ENCODE measurements at regions not wholly inside any gene's neighbourhood (a gene's known extent, or its start where the extent isn't known, plus 50 kb on each side); places are given as distances from the start of the nearest gene placed in this dataset.

DNA sequence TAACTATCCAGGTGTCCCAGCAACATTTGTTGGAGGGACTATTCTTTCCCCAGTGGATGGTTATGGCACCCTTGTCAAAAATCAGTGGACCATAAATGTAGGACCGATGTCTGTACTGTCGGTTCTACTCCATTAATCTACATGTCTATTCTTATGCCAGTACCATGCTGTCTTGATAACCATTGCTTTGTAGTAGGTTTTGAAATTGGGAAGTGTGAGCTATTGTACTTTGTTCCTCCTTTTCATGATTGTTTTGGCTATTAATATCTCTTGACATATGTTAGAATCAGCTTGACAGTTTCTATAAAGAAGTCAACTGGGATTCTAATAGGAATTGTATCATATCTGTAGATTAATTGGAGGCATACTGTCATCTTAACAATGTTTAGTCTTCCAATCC, 112.7 kb downstream of the HNRNPD start:
- H3K9ac ChIP-seq (ENCODE audit: low read length): no peak overlapping the region
- H3K4me2 ChIP-seq (ENCODE audit: low read length, poor library complexity, severe bottlenecking): no peak overlapping the region
- peaks cover 0 to 3% of the 10 kb centered on the region in 2 experiments for H3K27me3 ChIP-seq (ENCODE audit: control insufficient read depth in 1 of 2, insufficient read depth in 1 of 2, low read length in 2 of 2)
- H2BK5ac ChIP-seq (ENCODE audit: low read depth, low read length, poor library complexity, severe bottlenecking): no peak overlapping the region
- H3K4ac ChIP-seq (ENCODE audit: low read depth in 1 of 2, low read length in 2 of 2): no peak overlapping the region
- WGBS: no CpG with 5 or more reads among the region's 2 CpGs
- no peak overlapping the region for H2BK120ac ChIP-seq (ENCODE audit: low read depth, low read length)
- no peak overlapping the region for H3K23ac ChIP-seq (ENCODE audit: low read length in 2 of 2)
- no peaks in the 10 kb centered on the region for H3K4me1 ChIP-seq (ENCODE audit: control insufficient read depth, insufficient read depth, low read depth, low read length)
- no peak overlapping the region for H3K14ac ChIP-seq (ENCODE audit: low read length in 2 of 2)
- no peak overlapping the region for H3K27ac ChIP-seq (ENCODE audit: low read length, poor library complexity, severe bottlenecking)
- no peak for DNase-seq
- no peak overlapping the region for H2BK15ac ChIP-seq (ENCODE audit: low read depth, poor library complexity, severe bottlenecking)
- no peaks in the 10 kb centered on the region for H3K36me3 ChIP-seq (ENCODE audit: control insufficient read depth in 1 of 2, insufficient read depth in 2 of 2, low read depth in 1 of 2, low read length in 2 of 2)
- no peak overlapping the region for H2AFZ ChIP-seq (ENCODE audit: low read depth, low read length)
- no peaks in the 10 kb centered on the region for H3K79me1 ChIP-seq (replicated peaks; ENCODE audit: low read length, poor library complexity, severe bottlenecking)
- H2BK12ac ChIP-seq (ENCODE audit: low read length in 2 of 2): no peak overlapping the region
- no peaks in the 10 kb centered on the region for H3K9me3 ChIP-seq (ENCODE audit: control insufficient read depth, low read length)
- H3K18ac ChIP-seq (ENCODE audit: low read depth in 1 of 2, low read length in 2 of 2): no peak overlapping the region
- H3K4me3 ChIP-seq (ENCODE audit: insufficient read depth in 1 of 2, low read depth in 1 of 2, low read length in 2 of 2): no peak overlapping the region
- no peak overlapping the region for H4K8ac ChIP-seq (ENCODE audit: low read length)
- no peak overlapping the region for H4K91ac ChIP-seq (ENCODE audit: low read length)
- H2AK5ac ChIP-seq (ENCODE audit: low read length, severe bottlenecking): no peak overlapping the region

DNA sequence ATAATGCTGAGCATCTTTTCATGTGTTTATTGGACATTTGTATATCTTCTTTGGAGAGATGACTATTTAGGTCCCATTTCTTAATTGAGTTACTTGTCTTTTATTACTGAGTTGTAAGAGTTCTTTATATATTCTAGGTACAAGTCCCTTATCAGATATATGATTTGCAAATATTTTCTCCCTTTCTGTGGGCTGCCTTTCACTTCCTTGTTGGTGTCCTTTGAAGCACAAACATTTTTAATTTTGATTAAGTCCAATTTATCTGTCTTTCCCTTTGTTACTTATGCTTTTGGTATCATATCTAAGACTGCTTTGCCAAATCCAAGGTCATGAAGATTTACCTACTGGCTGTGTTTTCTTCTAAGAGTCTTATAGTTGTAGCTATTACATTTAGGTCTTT, 113.2 kb downstream of the HNRNPD start:
- DNase-seq: no peak
- Histone ChIP-seq H2BK12ac (ENCODE audit: low read length in 2 of 2) (no peak overlapping the region), H3K4ac (ENCODE audit: low read depth in 1 of 2, low read length in 2 of 2) (no peak overlapping the region), H2BK15ac (ENCODE audit: low read depth, poor library complexity, severe bottlenecking) (no peak overlapping the region), H3K79me1 (replicated peaks; ENCODE audit: low read length, poor library complexity, severe bottlenecking) (no peaks in the 10 kb centered on the region), H4K8ac (ENCODE audit: low read length) (no peak overlapping the region), H3K27ac (ENCODE audit: low read length, poor library complexity, severe bottlenecking) (no peak overlapping the region), H3K23ac (ENCODE audit: low read length in 2 of 2) (no peak overlapping the region), H3K4me2 (ENCODE audit: low read length, poor library complexity, severe bottlenecking) (no peak overlapping the region), H4K91ac (ENCODE audit: low read length) (no peak overlapping the region), H2AK5ac (ENCODE audit: low read length, severe bottlenecking) (no peak overlapping the region), H3K27me3 (ENCODE audit: control insufficient read depth in 1 of 2, insufficient read depth in 1 of 2, low read length in 2 of 2) (peaks cover 0 to 3% of the 10 kb centered on the region in 2 experiments), H2AFZ (ENCODE audit: low read depth, low read length) (no peak overlapping the region), H3K18ac (ENCODE audit: low read depth in 1 of 2, low read length in 2 of 2) (no peak overlapping the region), H3K9ac (ENCODE audit: low read length) (no peak overlapping the region), H3K9me3 (ENCODE audit: control insufficient read depth, low read length) (no peaks in the 10 kb centered on the region), H3K36me3 (ENCODE audit: control insufficient read depth in 1 of 2, insufficient read depth in 2 of 2, low read depth in 1 of 2, low read length in 2 of 2) (no peaks in the 10 kb centered on the region), H3K4me1 (ENCODE audit: control insufficient read depth, insufficient read depth, low read depth, low read length) (no peaks in the 10 kb centered on the region), H2BK5ac (ENCODE audit: low read depth, low read length, poor library complexity, severe bottlenecking) (no peak overlapping the region), H3K14ac (ENCODE audit: low read length in 2 of 2) (no peak overlapping the region), H3K4me3 (ENCODE audit: insufficient read depth in 1 of 2, low read depth in 1 of 2, low read length in 2 of 2) (no peak overlapping the region), H2BK120ac (ENCODE audit: low read depth, low read length) (no peak overlapping the region)

DNA sequence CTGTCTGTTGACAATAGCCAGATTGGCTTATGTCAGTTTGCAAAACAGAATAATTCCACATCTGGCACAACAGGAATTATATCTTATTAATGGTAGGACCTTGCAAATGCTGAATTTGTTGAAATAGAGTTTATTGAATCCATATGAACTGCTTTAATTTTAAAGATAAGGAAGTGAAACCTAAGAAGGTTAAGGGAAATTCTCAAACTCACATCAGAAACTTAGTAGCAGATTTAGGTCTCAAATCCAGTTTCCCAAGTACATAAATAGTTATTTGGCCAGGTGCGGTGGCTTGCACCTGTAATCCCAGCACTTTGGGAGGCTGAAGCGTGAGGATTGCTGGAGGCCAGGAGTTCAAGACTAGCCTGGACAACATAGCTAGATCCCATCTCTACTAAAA, 117.1 kb downstream of the HNRNPD start:
- Histone ChIP-seq H3K36me3 (ENCODE audit: control insufficient read depth in 1 of 2, insufficient read depth in 2 of 2, low read depth in 1 of 2, low read length in 2 of 2) (no peaks in the 10 kb centered on the region), H3K27ac (ENCODE audit: low read length, poor library complexity, severe bottlenecking) (no peak overlapping the region), H3K23ac (ENCODE audit: low read length in 2 of 2) (no peak overlapping the region), H4K91ac (ENCODE audit: low read length) (no peak overlapping the region), H2BK5ac (ENCODE audit: low read depth, low read length, poor library complexity, severe bottlenecking) (no peak overlapping the region), H3K4ac (ENCODE audit: low read depth in 1 of 2, low read length in 2 of 2) (no peak overlapping the region), H2BK120ac (ENCODE audit: low read depth, low read length) (no peak overlapping the region), H3K9ac (ENCODE audit: low read length) (no peak overlapping the region), H3K4me1 (ENCODE audit: control insufficient read depth, insufficient read depth, low read depth, low read length) (no peaks in the 10 kb centered on the region), H4K8ac (ENCODE audit: low read length) (no peak overlapping the region), H2BK15ac (ENCODE audit: low read depth, poor library complexity, severe bottlenecking) (no peak overlapping the region), H3K18ac (ENCODE audit: low read depth in 1 of 2, low read length in 2 of 2) (no peak overlapping the region), H3K79me1 (replicated peaks; ENCODE audit: low read length, poor library complexity, severe bottlenecking) (no peaks in the 10 kb centered on the region), H3K27me3 (ENCODE audit: control insufficient read depth in 1 of 2, insufficient read depth in 1 of 2, low read length in 2 of 2) (peaks cover 0 to 3% of the 10 kb centered on the region in 2 experiments), H2AFZ (ENCODE audit: low read depth, low read length) (no peak overlapping the region), H2AK5ac (ENCODE audit: low read length, severe bottlenecking) (no peak overlapping the region), H3K9me3 (ENCODE audit: control insufficient read depth, low read length) (no peaks in the 10 kb centered on the region), H2BK12ac (ENCODE audit: low read length in 2 of 2) (no peak overlapping the region), H3K4me3 (ENCODE audit: insufficient read depth in 1 of 2, low read depth in 1 of 2, low read length in 2 of 2) (no peak overlapping the region), H3K14ac (ENCODE audit: low read length in 2 of 2) (no peak overlapping the region), H3K4me2 (ENCODE audit: low read length, poor library complexity, severe bottlenecking) (no peak overlapping the region)
- WGBS: 82% methylated on average over 1 of the region's 2 CpGs
- no peak for DNase-seq

DNA sequence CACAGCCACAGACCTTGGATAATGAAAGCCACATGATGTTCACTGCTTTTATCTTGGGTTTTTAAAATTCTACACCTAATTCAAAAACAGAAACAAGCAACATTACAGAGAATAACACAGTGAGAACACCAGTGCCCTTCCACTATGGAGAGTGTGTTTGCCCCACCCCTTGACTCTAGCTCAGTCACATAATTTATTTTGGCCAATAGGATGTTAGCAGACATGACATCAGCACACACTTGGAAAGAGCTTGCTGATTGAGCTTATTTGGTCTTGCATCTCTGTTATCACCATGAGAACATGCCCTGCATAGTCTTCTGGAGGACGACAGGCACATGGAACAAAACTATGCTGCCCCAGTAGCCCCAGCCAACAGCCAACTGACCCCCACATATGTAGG, 118.1 kb downstream of the HNRNPD start:
- no peaks in the 10 kb centered on the region for H3K9me3 ChIP-seq (ENCODE audit: control insufficient read depth, low read length)

More for the DNA sequence above, 118.1 kb downstream of the HNRNPD start:
- H2AK5ac ChIP-seq (ENCODE audit: low read length, severe bottlenecking): no peak overlapping the region
- H3K4me1 ChIP-seq (ENCODE audit: control insufficient read depth, insufficient read depth, low read depth, low read length): no peaks in the 10 kb centered on the region
- H3K79me1 ChIP-seq (replicated peaks; ENCODE audit: low read length, poor library complexity, severe bottlenecking): no peaks in the 10 kb centered on the region
- H3K4me3 ChIP-seq (ENCODE audit: insufficient read depth in 1 of 2, low read depth in 1 of 2, low read length in 2 of 2): no peak overlapping the region
- no peak overlapping the region for H3K18ac ChIP-seq (ENCODE audit: low read depth in 1 of 2, low read length in 2 of 2)
- WGBS: 50% methylated on average over 1 of the region's 1 CpG
- H3K9ac ChIP-seq (ENCODE audit: low read length): no peak overlapping the region
- H3K23ac ChIP-seq (ENCODE audit: low read length in 2 of 2): no peak overlapping the region
- peaks cover 0 to 3% of the 10 kb centered on the region in 2 experiments for H3K27me3 ChIP-seq (ENCODE audit: control insufficient read depth in 1 of 2, insufficient read depth in 1 of 2, low read length in 2 of 2)
- H2BK5ac ChIP-seq (ENCODE audit: low read depth, low read length, poor library complexity, severe bottlenecking): no peak overlapping the region
- no peaks in the 10 kb centered on the region for H3K36me3 ChIP-seq (ENCODE audit: control insufficient read depth in 1 of 2, insufficient read depth in 2 of 2, low read depth in 1 of 2, low read length in 2 of 2)
- H2BK12ac ChIP-seq (ENCODE audit: low read length in 2 of 2): no peak overlapping the region
- H4K91ac ChIP-seq (ENCODE audit: low read length): no peak overlapping the region
- H2BK120ac ChIP-seq (ENCODE audit: low read depth, low read length): no peak overlapping the region
- DNase-seq: no peak
- no peak overlapping the region for H3K4ac ChIP-seq (ENCODE audit: low read depth in 1 of 2, low read length in 2 of 2)
- H4K8ac ChIP-seq (ENCODE audit: low read length): no peak overlapping the region
- H3K27ac ChIP-seq (ENCODE audit: low read length, poor library complexity, severe bottlenecking): no peak overlapping the region
- no peak overlapping the region for H3K4me2 ChIP-seq (ENCODE audit: low read length, poor library complexity, severe bottlenecking)
- no peak overlapping the region for H3K14ac ChIP-seq (ENCODE audit: low read length in 2 of 2)
- H2AFZ ChIP-seq (ENCODE audit: low read depth, low read length): no peak overlapping the region
- no peak overlapping the region for H2BK15ac ChIP-seq (ENCODE audit: low read depth, poor library complexity, severe bottlenecking)

Data from mesenchymal stem cell (in vitro differentiated cells and primary cell).